ENCODE measurements at regions not wholly inside any gene's neighbourhood (a gene's known extent, or its start where the extent isn't known, plus 50 kb on each side); places are given as distances from the start of the nearest gene placed in this dataset.

GRCh38 chr3:20873235-20873634 lies 687.2 kb upstream of the SGO1 start:
- Mint-ChIP-seq H3K27me3 (no peaks in the 10 kb centered on the region), H3K27ac (no peak overlapping the region), H3K9me3 (ENCODE audit: low read depth) (peaks cover 25% of the 10 kb centered on the region), H3K4me1 (no peaks in the 10 kb centered on the region), H3K4me3 (no peak overlapping the region), H3K36me3 (ENCODE audit: low read depth) (no peaks in the 10 kb centered on the region)
- POLR2A ChIA-PET = no interaction called here
- CTCF ChIA-PET = no interaction called here
- intact Hi-C loops (cut with DNase I, micrococcal nuclease) = no loop called here
- DNase-seq = no peak
- ATAC-seq = no peak

- ChIA-PET POLR2A (no interaction called here), CTCF (no interaction called here)
- H3K27ac Mint-ChIP-seq = no peak overlapping the region
- DNase-seq (no peak), ATAC-seq (no peak)
- intact Hi-C loops (cut with DNase I, micrococcal nuclease) = no loop called here
- no peak overlapping the region for H3K4me3 Mint-ChIP-seq
- H3K36me3 Mint-ChIP-seq (ENCODE audit: low read depth) = no peaks in the 10 kb centered on the region
- H3K4me1 Mint-ChIP-seq = no peaks in the 10 kb centered on the region
- H3K27me3 Mint-ChIP-seq = no peaks in the 10 kb centered on the region
- H3K9me3 Mint-ChIP-seq (ENCODE audit: low read depth) = peaks cover 14% of the 10 kb centered on the region
Observed at GRCh38 chr3:20870106-20870899, 684.3 kb upstream of the SGO1 start.

GRCh38 chr3:20865803-20866202 lies 679.8 kb upstream of the SGO1 start:
- ATAC-seq (no peak), DNase-seq (no peak)
- intact Hi-C loops (cut with DNase I, micrococcal nuclease) = no loop called here
- Mint-ChIP-seq H3K27ac (no peak overlapping the region), H3K4me1 (no peaks in the 10 kb centered on the region), H3K9me3 (ENCODE audit: low read depth) (peaks cover 29% of the 10 kb centered on the region), H3K36me3 (ENCODE audit: low read depth) (no peaks in the 10 kb centered on the region), H3K4me3 (no peak overlapping the region), H3K27me3 (no peaks in the 10 kb centered on the region)
- ChIA-PET CTCF (interaction anchor here (0.6 kb wide), 1 partner anchor 19 kb away, joined by 3 read pairs; no protein-coding TSS in a partner anchor), POLR2A (no interaction called here)

GRCh38 chr3:20861454-20861853 lies 675.4 kb upstream of the SGO1 start:
- Mint-ChIP-seq H3K36me3 (ENCODE audit: low read depth) (no peaks in the 10 kb centered on the region), H3K4me1 (no peaks in the 10 kb centered on the region), H3K27me3 (no peaks in the 10 kb centered on the region), H3K27ac (no peak overlapping the region), H3K9me3 (ENCODE audit: low read depth) (peaks cover 29% of the 10 kb centered on the region), H3K4me3 (no peak overlapping the region)
- intact Hi-C loops (cut with DNase I, micrococcal nuclease) = no loop called here
- ChIA-PET CTCF (no interaction called here), POLR2A (no interaction called here)
- ATAC-seq (no peak), DNase-seq (no peak)

- CTCF ChIA-PET = no interaction called here
- Mint-ChIP-seq H3K36me3 (ENCODE audit: low read depth) (no peaks in the 10 kb centered on the region), H3K9me3 (ENCODE audit: low read depth) (peaks cover 10% of the 10 kb centered on the region), H3K4me1 (no peaks in the 10 kb centered on the region), H3K27me3 (no peaks in the 10 kb centered on the region), H3K27ac (no peak overlapping the region), H3K4me3 (no peak overlapping the region)
- ATAC-seq = no peak
- POLR2A ChIA-PET = no interaction called here
- DNase-seq = no peak
- intact Hi-C loops (cut with DNase I, micrococcal nuclease) = no loop called here
Observed at GRCh38 chr3:20857636-20858035, 671.6 kb upstream of the SGO1 start.

- no peaks in the 10 kb centered on the region for H3K9me3 Mint-ChIP-seq (ENCODE audit: low read depth)
- intact Hi-C loops (cut with DNase I, micrococcal nuclease) = no loop called here
- H3K27me3 Mint-ChIP-seq = no peaks in the 10 kb centered on the region
- no peak for ATAC-seq
- no peak overlapping the region for H3K4me3 Mint-ChIP-seq
- DNase-seq = no peak
- POLR2A ChIA-PET = no interaction called here
- CTCF ChIA-PET = interaction anchor here (0.5 to 1.0 kb wide), 2 partner anchors 14 to 639 kb away, joined by 3 read pairs; no protein-coding TSS in a partner anchor
- H3K27ac Mint-ChIP-seq = no peak overlapping the region
- no peaks in the 10 kb centered on the region for H3K4me1 Mint-ChIP-seq
- H3K36me3 Mint-ChIP-seq (ENCODE audit: low read depth) = no peaks in the 10 kb centered on the region
Observed at GRCh38 chr3:20853890-20854289, 667.9 kb upstream of the SGO1 start.

- CTCF ChIA-PET = no interaction called here
- H3K27me3 Mint-ChIP-seq = no peaks in the 10 kb centered on the region
- no peaks in the 10 kb centered on the region for H3K4me1 Mint-ChIP-seq
- ATAC-seq (no peak), DNase-seq (no peak)
- intact Hi-C loops (cut with DNase I, micrococcal nuclease) = no loop called here
- H3K27ac Mint-ChIP-seq = no peak overlapping the region
- no peaks in the 10 kb centered on the region for H3K36me3 Mint-ChIP-seq (ENCODE audit: low read depth)
- peaks cover 3% of the 10 kb centered on the region for H3K9me3 Mint-ChIP-seq (ENCODE audit: low read depth)
- H3K4me3 Mint-ChIP-seq = no peak overlapping the region
- POLR2A ChIA-PET = no interaction called here
Observed at GRCh38 chr3:20852712-20853111, 666.7 kb upstream of the SGO1 start.

- no peak overlapping the region for H3K4me3 Mint-ChIP-seq
- no peak overlapping the region for H3K27ac Mint-ChIP-seq
- no peaks in the 10 kb centered on the region for H3K4me1 Mint-ChIP-seq
- no peaks in the 10 kb centered on the region for H3K27me3 Mint-ChIP-seq
- POLR2A ChIA-PET = no interaction called here
- peaks cover 5% of the 10 kb centered on the region for H3K9me3 Mint-ChIP-seq (ENCODE audit: low read depth)
- no peaks in the 10 kb centered on the region for H3K36me3 Mint-ChIP-seq (ENCODE audit: low read depth)
- intact Hi-C loops (cut with DNase I, micrococcal nuclease) = no loop called here
- no peak for ATAC-seq
- DNase-seq = no peak
- CTCF ChIA-PET = no interaction called here
Observed at GRCh38 chr3:20849975-20850374, 664.0 kb upstream of the SGO1 start.

GRCh38 chr3:20846832-20847231 lies 660.8 kb upstream of the SGO1 start:
- no peak for ATAC-seq
- no peaks in the 10 kb centered on the region for H3K4me1 Mint-ChIP-seq
- CTCF ChIA-PET = no interaction called here
- no peak overlapping the region for H3K4me3 Mint-ChIP-seq
- POLR2A ChIA-PET = no interaction called here
- H3K27ac Mint-ChIP-seq = no peak overlapping the region
- peaks cover 13% of the 10 kb centered on the region for H3K9me3 Mint-ChIP-seq (ENCODE audit: low read depth)
- H3K36me3 Mint-ChIP-seq (ENCODE audit: low read depth) = no peaks in the 10 kb centered on the region
- intact Hi-C loops (cut with DNase I, micrococcal nuclease) = no loop called here
- H3K27me3 Mint-ChIP-seq = no peaks in the 10 kb centered on the region
- DNase-seq = no peak

GRCh38 chr3:20846066-20846465 lies 660.1 kb upstream of the SGO1 start:
- Mint-ChIP-seq H3K27me3 (no peaks in the 10 kb centered on the region), H3K9me3 (ENCODE audit: low read depth) (peaks cover 14% of the 10 kb centered on the region), H3K4me3 (no peak overlapping the region), H3K27ac (no peak overlapping the region), H3K4me1 (no peaks in the 10 kb centered on the region), H3K36me3 (ENCODE audit: low read depth) (no peaks in the 10 kb centered on the region)
- DNase-seq = no peak
- ChIA-PET CTCF (no interaction called here), POLR2A (no interaction called here)
- intact Hi-C loops (cut with DNase I, micrococcal nuclease) = no loop called here
- no peak for ATAC-seq

GRCh38 chr3:20844851-20845250 lies 658.8 kb upstream of the SGO1 start:
- intact Hi-C loops (cut with DNase I, micrococcal nuclease) = no loop called here
- no peak overlapping the region for H3K27ac Mint-ChIP-seq
- DNase-seq (no peak), ATAC-seq (no peak)
- ChIA-PET CTCF (no interaction called here), POLR2A (no interaction called here)
- H3K4me1 Mint-ChIP-seq = no peaks in the 10 kb centered on the region
- no peaks in the 10 kb centered on the region for H3K27me3 Mint-ChIP-seq
- no peaks in the 10 kb centered on the region for H3K36me3 Mint-ChIP-seq (ENCODE audit: low read depth)
- H3K9me3 Mint-ChIP-seq (ENCODE audit: low read depth) = peaks cover 19% of the 10 kb centered on the region
- H3K4me3 Mint-ChIP-seq = no peak overlapping the region

GRCh38 chr3:20842594-20843436 lies 656.8 kb upstream of the SGO1 start:
- ChIA-PET POLR2A (no interaction called here), CTCF (no interaction called here)
- Mint-ChIP-seq H3K4me3 (no peak overlapping the region), H3K27ac (no peak overlapping the region), H3K4me1 (no peaks in the 10 kb centered on the region), H3K36me3 (ENCODE audit: low read depth) (no peaks in the 10 kb centered on the region), H3K27me3 (no peaks in the 10 kb centered on the region), H3K9me3 (ENCODE audit: low read depth) (peaks cover 23% of the 10 kb centered on the region)
- intact Hi-C loops (cut with DNase I, micrococcal nuclease) = no loop called here
- DNase-seq (no peak), ATAC-seq (no peak)
